IMR-90 (cell line): ENCODE measurements at regions not wholly inside any gene's neighbourhood (a gene's known extent, or its start where the extent isn't known, plus 50 kb on each side); places are given as distances from the start of the nearest gene placed in this dataset.

Experiments
- ATAC-seq: fragments of 200-7000 bp; cut with Tn5 transposase; 2 replicates; pipeline ENCODE4 v1.9.1; 2020; ENCODE audit warnings: low read depth, mild to moderate bottlenecking, moderate library complexity
- BruUV-seq: library from RNA; stranded (reverse); fragments of 400-500 nt; replicated peaks from 2 replicates; lab custom pipeline; 2021; lab: Mats Ljungman, UMichigan
- CTCF ChIA-PET: fragments of 300-600 bp; formaldehyde crosslinking; extraction: SDS; loops from one replicate; lab custom pipeline; 2021; ENCODE audit warnings: antibody characterized with exemption; lab: Yijun Ruan, JAX
- POLR2A ChIA-PET: fragments of 300-600 bp; sonication (Branson Sonifier 250); formaldehyde crosslinking; loops from one replicate; lab custom pipeline; 2022; ENCODE audit warnings: antibody characterized with exemption; ENCODE audit not compliant: unreplicated experiment; lab: Charles Lee
- DNase-seq: peaks from one replicate; pipeline ENCODE4 v3.0.0; 2013
- H2AFZ ChIP-seq: replicated peaks from 2 replicates; pipeline ENCODE3; 2013; ENCODE audit warnings: low read length, mild to moderate bottlenecking; ENCODE audit not compliant: poor library complexity
- H2AK5ac ChIP-seq: 2 replicates; pipeline ENCODE4 v1.6.1; 2013; ENCODE audit warnings: low read depth, low read length, inconsistent platforms
- H2AK9ac ChIP-seq: replicated peaks from 2 replicates; pipeline ENCODE3; 2013; ENCODE audit warnings: mild to moderate bottlenecking, low read depth, low read length, moderate library complexity; ENCODE audit not compliant: poor library complexity
- H2BK120ac ChIP-seq: 2 replicates; pipeline ENCODE4 v1.6.1; 2013; ENCODE audit warnings: low read depth, low read length, inconsistent platforms
- H2BK15ac ChIP-seq: 3 replicates; pipeline ENCODE4 v1.6.1; 2013; ENCODE audit warnings: low read depth, low read length, inconsistent platforms
- H2BK20ac ChIP-seq: 2 replicates; pipeline ENCODE4 v1.6.1; 2013; ENCODE audit warnings: low read depth, mild to moderate bottlenecking, inconsistent platforms, low read length, moderate library complexity
- H2BK5ac ChIP-seq: 2 replicates; pipeline ENCODE4 v1.6.1; 2013; ENCODE audit warnings: mild to moderate bottlenecking, low read depth, low read length, inconsistent platforms; ENCODE audit not compliant: poor library complexity, severe bottlenecking
- H3K14ac ChIP-seq: replicated peaks from 2 replicates; pipeline ENCODE4 v1.6.1; 2013; ENCODE audit warnings: low read depth, low read length, inconsistent platforms
- H3K18ac ChIP-seq: 2 replicates; pipeline ENCODE4 v1.6.1; 2013; ENCODE audit warnings: low read depth, low read length, control low read depth
- H3K23ac ChIP-seq: 2 replicates; pipeline ENCODE4 v1.6.1; 2013; ENCODE audit warnings: low read depth, low read length, inconsistent platforms
- H3K27ac ChIP-seq: 2 replicates; pipeline ENCODE4 v1.5.1; 2013; ENCODE audit warnings: mild to moderate bottlenecking, control low read depth, low read length; ENCODE audit not compliant: insufficient read depth
- H3K27me3 ChIP-seq: 2 replicates; pipeline ENCODE4 v1.6.1; 2013; ENCODE audit warnings: low read length; ENCODE audit not compliant: control insufficient read depth, insufficient read depth
- H3K36me3 ChIP-seq: 2 replicates; pipeline ENCODE4 v1.6.1; 2013; ENCODE audit warnings: low read length, mixed read lengths; ENCODE audit not compliant: control insufficient read depth, insufficient read depth
- H3K4ac ChIP-seq: 2 replicates; pipeline ENCODE4 v1.6.1; 2013; ENCODE audit warnings: low read depth, low read length, inconsistent platforms
- H3K4me1 ChIP-seq: 2 replicates; pipeline ENCODE4 v1.6.1; 2013; ENCODE audit warnings: low read length, mixed read lengths; ENCODE audit not compliant: control insufficient read depth, insufficient read depth
- H3K4me2 ChIP-seq: 2 replicates; pipeline ENCODE4 v1.6.1; 2013; ENCODE audit warnings: low read depth, mild to moderate bottlenecking, control low read depth, low read length, moderate library complexity
- H3K4me3 ChIP-seq: 2 replicates; pipeline ENCODE4 v1.5.1; 2013; ENCODE audit warnings: low read depth, mild to moderate bottlenecking, control low read depth, low read length, moderate library complexity; ENCODE audit not compliant: insufficient read depth
- H3K56ac ChIP-seq: 2 replicates; pipeline ENCODE4 v1.6.1; 2013; ENCODE audit warnings: low read length, inconsistent platforms; ENCODE audit not compliant: insufficient read depth; ENCODE audit errors: extremely low read depth
- H3K79me1 ChIP-seq, 2 experiments: 2 replicates each; pipeline ENCODE4 v1.6.1; 2013; ENCODE audit warnings: low read length in 2 of 2, inconsistent platforms in 1 of 2, low read depth in 1 of 2
- H3K9ac ChIP-seq: 2 replicates; pipeline ENCODE4 v1.6.1; 2013; ENCODE audit warnings: low read depth, low read length, control low read depth
- H3K9me1 ChIP-seq: 2 replicates; pipeline ENCODE4 v1.6.1; 2013; ENCODE audit warnings: low read length, inconsistent platforms; ENCODE audit not compliant: insufficient read depth
- H3K9me3 ChIP-seq: 2 replicates; pipeline ENCODE4 v1.6.1; 2013; ENCODE audit warnings: low read length; ENCODE audit not compliant: control insufficient read depth, insufficient read depth
- H4K20me1 ChIP-seq: 2 replicates; pipeline ENCODE4 v1.6.1; 2013; ENCODE audit warnings: low read length, inconsistent platforms; ENCODE audit not compliant: insufficient read depth
- H4K5ac ChIP-seq: 2 replicates; pipeline ENCODE4 v1.6.1; 2013; ENCODE audit warnings: mild to moderate bottlenecking, low read depth, low read length, control low read depth
- H4K8ac ChIP-seq, 2 experiments: 2 replicates each; pipeline ENCODE4 v1.6.1; 2013; ENCODE audit warnings: low read depth in 2 of 2, low read length in 2 of 2, control low read depth in 1 of 2, inconsistent platforms in 1 of 2
- H4K91ac ChIP-seq: 2 replicates; pipeline ENCODE4 v1.6.1; 2013; ENCODE audit warnings: low read depth, low read length, inconsistent platforms; ENCODE audit not compliant: insufficient read depth
- BHLHE40 ChIP-seq: fragments of 150-350 bp; IDR thresholded peaks from 2 replicates; pipeline ENCODE4 v1.6.1; 2016; ENCODE audit warnings: mild to moderate bottlenecking, low read depth, low read length
- MAZ ChIP-seq: IDR thresholded peaks from 2 replicates; pipeline ENCODE4 v1.6.1; 2012; ENCODE audit warnings: low read depth, mild to moderate bottlenecking, low read length, improper control_type of control experiment, moderate library complexity, borderline replicate concordance
- NFE2L2 ChIP-seq: fragments of 150-350 bp; IDR thresholded peaks from 2 replicates; pipeline ENCODE4 v1.6.1; 2016; ENCODE audit warnings: low read depth, mild to moderate bottlenecking, low read length
- RFX5 ChIP-seq: IDR thresholded peaks from 2 replicates; pipeline ENCODE4 v1.8.0; 2012; ENCODE audit warnings: low read depth, mild to moderate bottlenecking, low read length, moderate library complexity
- USF2 ChIP-seq: fragments of 150-350 bp; IDR thresholded peaks from 2 replicates; pipeline ENCODE4 v1.6.1; 2017; ENCODE audit warnings: mild to moderate bottlenecking, antibody characterized with exemption, low read length, low read depth
- dilution Hi-C: fragments of 300-500 bp; cut with HindIII; formaldehyde crosslinking; loops from one replicate; pipeline ENCODE4 v1.14.3; 2018; ENCODE audit warnings: low sequenced_read_pairs; ENCODE audit not compliant: unreplicated experiment
- in situ Hi-C: fragments of 300-500 bp; cut with MboI; formaldehyde crosslinking; loops from 3 replicates; pipeline ENCODE4 v1.14.3; 2019; ENCODE audit warnings: low sequenced_read_pairs, inconsistent platforms, mixed read lengths
- intact Hi-C: fragments of 100-400 bp; cut with micrococcal nuclease; formaldehyde crosslinking; loops from 2 replicates; pipeline ENCODE4 v1.10.0; 2022

GRCh38 chrX:113974881-113975280, 609.0 kb upstream of the HTR2C start:
- Histone ChIP-seq H4K5ac (no peak overlapping the region), H2BK120ac (no peak overlapping the region), H3K4me3 (no peak overlapping the region), H3K4me1 (no peaks in the 10 kb centered on the region), H3K9me1 (no peaks in the 10 kb centered on the region), H4K91ac (no peak overlapping the region), H3K9ac (no peak overlapping the region), H3K27ac (no peak overlapping the region), H2AK5ac (no peak overlapping the region), H3K14ac (no peak overlapping the region), H2BK15ac (no peak overlapping the region), H3K4me2 (no peak overlapping the region), H3K79me1 (no peaks in the 10 kb centered on the region), H2BK20ac (no peak overlapping the region), H3K18ac (no peak overlapping the region), H3K9me3 (no peaks in the 10 kb centered on the region), H3K56ac (no peak overlapping the region), H2AK9ac (no peak overlapping the region), H2BK5ac (no peak overlapping the region), H3K36me3 (no peaks in the 10 kb centered on the region), H3K23ac (no peak overlapping the region), H3K27me3 (0 out of 2 replicates have a peak, but pooled peaks cover 2% of the 10 kb centered on the region), H4K20me1 (no peaks in the 10 kb centered on the region), H2AFZ (no peak overlapping the region), H3K4ac (no peak overlapping the region), H4K8ac (no peak overlapping the region)
- POLR2A ChIA-PET: no interaction called here
- dilution Hi-C loops (no loop called here), intact Hi-C loops (no loop called here), in situ Hi-C loops (no loop called here)
- BruUV-seq: no TSS peak
- ATAC-seq (no peak), DNase-seq (no peak)
- CTCF ChIA-PET: no interaction called here
- TF ChIP-seq BHLHE40: no peak
- no peak for TF ChIP-seq MAZ
- TF ChIP-seq RFX5: no peak
- TF ChIP-seq NFE2L2: no peak
- no peak for TF ChIP-seq USF2
